Stimulated activated CD4-positive, alpha-beta T cell treated with anti-CD3 and anti-CD28 coated beads, Interleukin-15, amount 100 ng/mL, for 24 hours (primary cell): ENCODE measurements at regions not wholly inside any gene's neighbourhood (a gene's known extent, or its start where the extent isn't known, plus 50 kb on each side); places are given as distances from the start of the nearest gene placed in this dataset.
"Not testable (repeated sequence)": the region's sequence is repeated elsewhere in the genome, so short reads cannot be mapped to it uniquely, and the experiment has no call there.

Experiments used
- DNase-seq: peaks from one replicate; pipeline ENCODE4 v3.0.0-alpha.2; 2020

GRCh38 chr6:164690702-164691500 lies 618.5 kb downstream of the C6orf118 start:
- DNase-seq = no peak

GRCh38 chr6:164690241-164690640 lies 619.2 kb downstream of the C6orf118 start:
- DNase-seq = no peak

DNA sequence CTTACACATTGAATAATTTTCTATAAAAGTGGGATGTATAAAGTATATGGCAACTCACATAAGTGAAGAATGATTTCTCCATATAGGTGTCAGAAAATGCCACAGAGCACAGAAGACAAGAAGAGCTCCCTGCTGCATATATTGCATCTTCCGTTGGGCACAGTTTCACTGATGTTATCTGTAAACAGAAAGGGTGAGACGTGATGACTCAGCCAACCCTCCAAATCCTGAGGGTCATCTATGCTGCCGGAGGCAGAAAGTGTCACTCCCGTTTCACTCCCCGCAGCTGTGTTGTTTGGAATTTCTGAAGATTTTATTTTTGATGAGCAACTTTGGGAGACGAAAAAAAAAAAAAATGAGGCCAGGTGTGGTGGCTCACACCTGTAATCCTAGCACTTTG lies 644.1 kb downstream of the C6orf118 start:
- no peak for DNase-seq

DNA sequence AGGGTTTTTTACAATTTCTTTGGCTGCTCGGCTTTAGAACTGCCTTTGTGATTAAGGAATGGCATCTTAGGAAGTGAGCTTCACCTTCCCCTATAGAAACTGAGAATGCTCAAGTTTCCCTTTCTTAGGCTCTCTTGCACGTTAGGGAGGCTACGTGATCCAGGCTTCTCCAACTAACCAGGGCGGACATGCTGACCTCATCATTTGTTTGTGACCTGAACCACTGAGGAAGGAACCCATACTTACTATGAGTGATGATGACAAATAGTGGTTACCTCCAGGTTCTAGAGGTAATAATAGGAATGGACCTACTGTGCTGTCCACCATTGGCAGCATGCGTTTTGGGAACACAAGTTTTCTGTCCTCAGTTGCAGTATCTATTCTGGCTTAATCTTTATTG lies 645.8 kb downstream of the C6orf118 start:
- no peak for DNase-seq

GRCh38 chr6:164661716-164662115 lies 647.7 kb downstream of the C6orf118 start:
- no peak for DNase-seq

- DNase-seq = no peak
These were observed 648.6 kb downstream of the C6orf118 start for GRCh38 chr6:164660781-164661180.

- DNase-seq = no peak
These were observed 668.4 kb downstream of the C6orf118 start for GRCh38 chr6:164640956-164641355.

GRCh38 chr6:164628302-164628931 lies 681.0 kb downstream of the C6orf118 start:
- DNase-seq = no peak

DNA sequence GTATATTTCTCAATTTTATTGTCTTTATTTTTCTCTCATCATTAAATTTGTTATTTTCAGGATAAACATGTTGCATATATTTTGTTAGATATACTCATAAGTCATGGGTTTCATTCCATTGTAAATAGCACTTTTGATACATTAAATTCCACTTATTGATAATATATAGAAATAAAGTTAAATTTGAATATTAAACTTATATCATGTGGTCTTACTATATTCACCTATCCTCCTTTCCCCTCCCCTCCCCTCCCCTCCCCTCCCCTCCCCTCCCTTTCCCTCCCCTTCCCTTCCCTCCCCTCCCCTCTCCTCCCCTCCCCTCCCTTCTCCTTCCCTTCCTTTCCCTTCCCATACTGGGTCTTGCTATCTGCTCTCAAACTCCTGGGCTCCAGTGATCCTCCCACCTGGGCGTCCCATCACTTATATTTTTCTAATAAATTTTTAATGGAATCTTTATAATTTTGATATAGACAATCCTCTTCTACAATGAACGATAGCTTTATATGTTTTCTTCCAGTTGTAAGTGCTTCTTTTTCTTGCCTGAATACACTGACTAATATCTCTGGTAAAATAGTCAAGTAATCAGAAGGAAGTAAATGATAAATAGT lies 692.4 kb downstream of the C6orf118 start:
- DNase-seq = no peak

- DNase-seq = no peak
These were observed 696.7 kb downstream of the C6orf118 start for GRCh38 chr6:164612751-164613150.

GRCh38 chr6:164610859-164611258 lies 698.5 kb downstream of the C6orf118 start:
- DNase-seq = not testable (repeated sequence)

- not testable (repeated sequence) for DNase-seq
These were observed 707.0 kb downstream of the C6orf118 start for GRCh38 chr6:164602415-164602814.

- no peak for DNase-seq
These were observed 727.8 kb downstream of the C6orf118 start for GRCh38 chr6:164581563-164581962.

DNA sequence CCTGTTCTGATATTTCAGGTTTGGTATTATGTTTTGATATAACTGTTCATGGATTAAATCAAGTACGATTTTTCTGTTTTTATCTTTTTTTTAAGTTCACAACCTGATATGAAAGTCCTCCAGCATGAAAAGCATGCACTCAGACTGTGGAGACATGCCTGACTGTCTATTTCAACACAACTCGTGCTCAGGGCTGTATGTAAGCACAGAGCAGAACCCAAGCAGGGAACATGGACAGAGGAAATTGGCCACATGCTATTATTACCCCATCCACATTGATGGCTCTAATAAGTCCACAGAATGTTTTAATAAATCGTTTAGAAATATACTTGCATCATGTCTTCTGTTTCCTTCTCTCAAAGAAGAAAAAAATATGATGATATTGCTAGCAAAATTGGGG lies 730.4 kb downstream of the C6orf118 start:
- no peak for DNase-seq

DNA sequence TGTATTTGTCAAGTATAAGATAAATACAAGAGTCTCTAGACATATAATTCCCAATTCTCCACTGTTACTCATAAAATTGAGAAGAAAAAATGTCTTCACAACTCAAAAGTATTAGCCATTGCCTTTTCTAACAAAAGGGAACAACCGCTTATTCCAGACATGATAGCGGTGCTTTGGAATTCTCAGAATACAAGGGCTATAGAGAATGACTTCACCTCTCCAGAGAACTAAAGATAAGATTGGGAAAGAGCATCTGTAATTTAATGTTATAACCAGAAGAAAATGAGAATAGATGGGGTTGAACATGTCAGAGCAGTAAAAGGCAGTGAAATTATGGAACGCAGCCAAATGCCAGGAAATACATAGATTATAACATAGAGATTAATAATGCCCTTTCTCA lies 730.8 kb downstream of the C6orf118 start:
- DNase-seq = no peak

GRCh38 chr6:164570801-164571200 lies 738.6 kb downstream of the C6orf118 start:
- DNase-seq = no peak

- DNase-seq = no peak
These were observed 739.9 kb downstream of the C6orf118 start for GRCh38 chr6:164569509-164569908.

DNA sequence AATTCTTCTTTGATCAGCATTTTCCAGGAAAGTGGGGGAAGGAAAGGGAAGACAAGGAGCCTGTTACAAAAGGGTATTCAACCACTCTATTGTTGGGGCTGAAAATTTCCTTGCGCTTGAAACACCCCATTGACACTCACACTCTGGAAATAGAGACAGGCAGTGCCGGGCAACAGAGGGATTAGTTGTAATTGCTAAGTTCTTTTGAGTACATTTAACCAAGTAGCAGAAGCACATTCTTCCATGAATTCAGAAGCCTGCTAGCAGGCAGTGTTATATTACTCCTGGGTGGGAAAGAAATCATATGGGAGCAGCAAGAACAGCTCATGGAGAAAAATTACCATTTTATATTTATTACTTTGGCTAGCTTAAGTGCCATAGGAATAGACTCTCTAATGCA lies 745.5 kb downstream of the C6orf118 start:
- no peak for DNase-seq

DNA sequence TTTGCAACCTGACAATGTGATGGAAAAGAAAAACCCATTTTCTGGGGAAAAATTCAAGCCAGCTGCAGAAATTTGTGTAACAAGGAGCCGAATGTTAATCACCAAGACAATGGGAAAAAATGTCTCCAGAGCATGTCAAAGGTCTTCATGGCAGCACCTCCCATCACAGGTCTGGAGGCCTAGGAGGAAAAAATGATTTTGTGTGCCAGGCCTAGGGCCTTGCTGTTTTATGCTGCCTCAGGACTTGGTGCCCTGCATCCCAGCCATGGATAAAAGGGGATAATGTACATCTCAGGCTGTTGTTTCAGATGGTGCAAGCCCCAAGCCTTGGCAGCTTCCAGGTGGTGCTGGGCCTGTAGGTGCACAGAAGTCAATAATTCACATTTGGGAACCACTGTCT lies 747.7 kb downstream of the C6orf118 start:
- DNase-seq = no peak

DNA sequence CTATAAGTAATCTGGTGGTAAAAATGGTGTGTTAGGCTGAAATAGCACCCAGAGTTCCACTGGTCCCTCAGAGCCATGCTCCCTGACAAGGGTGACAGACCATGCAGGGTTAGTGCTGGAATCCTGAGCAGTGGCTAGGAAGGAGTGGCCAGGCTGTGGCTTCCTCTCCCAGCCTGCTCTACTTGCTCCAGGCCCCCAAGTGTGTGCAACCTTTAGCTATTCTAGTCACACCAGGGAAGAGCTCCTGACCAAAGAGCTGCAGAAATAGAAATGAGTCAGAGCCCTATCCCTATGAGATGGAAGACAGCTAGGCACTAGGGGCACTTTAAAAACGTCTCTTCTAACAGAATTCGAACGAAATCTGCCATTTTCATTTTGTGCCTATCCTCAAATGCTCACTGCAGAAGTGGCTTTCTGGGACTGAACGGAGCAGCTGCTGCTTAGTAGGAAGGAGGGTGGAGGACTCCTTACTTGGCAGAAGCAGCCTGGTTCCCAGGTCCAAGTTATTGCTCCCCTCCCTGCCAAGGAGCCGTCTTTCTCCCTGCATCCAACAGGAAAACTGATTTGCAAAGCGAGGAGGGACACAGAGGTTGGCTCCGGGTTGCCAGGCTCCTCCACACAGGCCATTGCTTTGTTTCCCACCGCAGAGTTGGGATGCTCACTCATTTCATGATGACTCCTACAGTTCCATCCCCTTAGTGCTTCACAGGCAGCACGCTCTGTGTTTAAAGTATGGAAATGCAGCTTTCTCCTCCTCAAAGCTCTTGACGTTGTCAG lies 754.5 kb downstream of the C6orf118 start:
- no peak for DNase-seq

DNA sequence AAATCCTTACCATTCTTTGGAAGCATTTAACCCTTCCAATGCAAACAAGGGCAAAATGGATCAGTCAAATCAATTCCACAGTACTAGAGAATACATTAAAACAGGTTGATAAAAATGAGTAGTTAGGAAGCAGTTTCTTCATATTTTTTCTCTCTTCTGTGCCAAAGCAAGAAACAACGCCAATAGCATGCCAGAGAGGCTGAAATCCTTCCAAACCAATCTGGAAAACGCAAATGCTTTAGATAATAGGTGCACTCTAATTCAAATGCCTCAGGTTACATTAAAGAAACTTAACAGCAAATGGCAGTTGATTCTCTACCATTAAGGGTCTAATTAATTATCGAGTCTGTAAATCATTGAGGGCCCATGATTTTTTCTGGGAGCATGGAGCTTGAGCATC lies 755.2 kb downstream of the C6orf118 start:
- DNase-seq = no peak

GRCh38 chr6:164551706-164552105 lies 757.7 kb downstream of the C6orf118 start:
- DNase-seq = no peak

DNA sequence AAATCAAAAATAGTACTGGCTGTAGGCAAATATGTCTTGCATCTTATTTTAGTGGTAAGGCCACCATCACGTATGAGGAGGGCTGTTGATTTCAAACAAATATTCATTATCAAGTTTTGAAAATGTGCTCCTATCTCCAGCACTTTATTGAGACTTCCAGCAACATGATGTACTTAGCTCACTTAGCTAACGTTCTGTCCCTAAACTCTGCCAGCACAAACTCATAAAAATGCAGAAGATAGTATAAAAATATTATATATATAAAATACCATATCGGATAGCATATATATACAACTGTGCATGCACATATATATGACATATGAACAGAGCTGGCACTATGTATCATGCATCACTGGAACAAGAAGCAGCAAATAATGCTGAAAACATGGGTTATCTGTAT lies 762.3 kb downstream of the C6orf118 start:
- DNase-seq = no peak
